Stimulated activated CD4-positive, alpha-beta T cell treated with anti-CD3 and anti-CD28 coated beads, Interleukin-1b, Interleukin-23, amount 100 ng/mL, for 48 hours (primary cell): ENCODE measurements at regions not wholly inside any gene's neighbourhood (a gene's known extent, or its start where the extent isn't known, plus 50 kb on each side); places are given as distances from the start of the nearest gene placed in this dataset.
"Not testable (repeated sequence)": the region's sequence is repeated elsewhere in the genome, so short reads cannot be mapped to it uniquely, and the experiment has no call there.

ENCODE experiments used
- DNase-seq: peaks from one replicate; pipeline ENCODE4 v3.0.0-alpha.2; 2020

- DNase-seq, result no peak
These were observed 283.3 kb upstream of the PRKCQ start for GRCh38 chr10:6863381-6863780.

DNA sequence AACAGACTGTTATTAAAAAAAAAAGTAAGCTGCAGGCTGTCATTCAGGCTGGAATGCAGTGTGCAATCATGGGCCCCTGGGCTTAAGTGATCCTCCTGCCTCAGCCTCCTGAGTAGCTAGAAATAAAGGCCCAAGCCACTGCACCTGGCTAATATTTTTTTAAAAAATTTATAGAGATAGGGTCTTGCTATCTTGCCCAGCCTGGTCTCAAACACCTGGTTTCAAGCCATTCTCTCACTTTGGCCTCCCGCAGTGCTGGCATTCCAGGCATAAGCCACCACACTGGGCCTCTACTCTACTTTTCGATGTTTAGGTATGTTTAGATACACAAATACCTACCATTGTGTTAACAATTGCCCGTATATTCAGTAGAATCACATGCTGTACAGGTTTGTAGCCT, 270.4 kb upstream of the PRKCQ start:
- DNase-seq, result no peak

GRCh38 chr10:6847561-6847960, 267.5 kb upstream of the PRKCQ start:
- no peak for DNase-seq

- no peak for DNase-seq
These were observed 264.0 kb upstream of the PRKCQ start for GRCh38 chr10:6843894-6844650.

DNA sequence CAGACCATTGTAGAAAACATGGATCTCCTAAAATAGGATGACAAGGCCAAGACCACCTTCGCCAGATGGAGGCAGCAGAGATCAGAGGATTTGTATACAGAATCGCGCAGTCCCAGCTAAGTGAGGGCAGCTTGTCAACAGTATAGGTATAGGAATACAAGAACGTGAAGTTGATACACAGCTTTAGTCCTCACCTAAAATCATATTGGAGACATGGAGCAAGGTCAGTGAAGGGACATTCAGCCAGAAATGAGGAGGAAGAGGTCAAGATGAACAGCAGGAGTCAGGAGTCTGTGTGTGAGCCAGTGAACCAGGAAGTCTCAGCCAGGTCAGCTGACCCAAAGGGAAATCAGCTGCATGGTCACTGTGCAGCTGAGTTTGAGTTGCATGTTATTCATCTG, 263.4 kb upstream of the PRKCQ start:
- no peak for DNase-seq

DNA sequence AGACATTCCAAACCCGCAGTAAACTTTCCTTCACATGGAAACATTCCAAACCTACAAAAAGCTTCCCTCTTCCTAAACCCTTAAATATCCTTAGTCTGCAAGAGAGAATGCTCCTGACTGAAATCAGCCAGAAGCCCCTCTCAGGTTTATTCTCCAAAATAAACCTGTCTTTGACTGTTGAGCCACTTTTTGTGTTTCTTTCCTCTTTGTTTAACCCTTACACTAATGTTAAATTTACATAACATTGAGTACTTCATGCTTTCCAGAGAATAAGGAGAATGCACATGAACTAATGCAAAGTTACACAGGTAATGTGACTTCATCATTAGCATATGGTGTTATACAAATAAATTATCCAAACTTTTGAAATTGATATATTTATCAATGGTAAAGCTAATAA, 262.6 kb upstream of the PRKCQ start:
- no peak for DNase-seq

DNA sequence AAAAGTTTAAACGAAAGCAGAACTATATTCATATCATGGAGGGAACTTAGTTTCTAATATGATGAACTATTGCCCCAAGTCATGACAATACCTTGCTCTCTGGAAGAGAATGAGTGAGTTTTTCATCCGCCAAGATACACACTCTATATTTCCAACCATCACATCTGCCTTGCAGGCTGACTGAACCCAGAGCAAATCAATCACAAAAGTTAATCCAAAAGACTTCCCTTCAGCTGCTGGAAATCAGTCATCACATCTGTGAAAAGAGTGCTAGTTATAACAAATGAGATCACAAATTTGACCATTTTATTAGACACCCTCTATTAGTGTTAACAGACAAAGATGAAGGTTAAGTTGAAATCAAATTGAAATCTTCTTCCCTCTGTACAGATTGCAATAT, 261.7 kb upstream of the PRKCQ start:
- no peak for DNase-seq

- DNase-seq, result no peak
These were observed 260.7 kb upstream of the PRKCQ start for GRCh38 chr10:6840766-6841165.

- no peak for DNase-seq
These were observed 260.2 kb upstream of the PRKCQ start for GRCh38 chr10:6840201-6840691.

GRCh38 chr10:6838118-6838517, 258.0 kb upstream of the PRKCQ start:
- no peak for DNase-seq

GRCh38 chr10:6833458-6834011, 253.5 kb upstream of the PRKCQ start:
- DNase-seq, result no peak

GRCh38 chr10:6830981-6831380, 250.9 kb upstream of the PRKCQ start:
- not testable (repeated sequence) for DNase-seq

DNA sequence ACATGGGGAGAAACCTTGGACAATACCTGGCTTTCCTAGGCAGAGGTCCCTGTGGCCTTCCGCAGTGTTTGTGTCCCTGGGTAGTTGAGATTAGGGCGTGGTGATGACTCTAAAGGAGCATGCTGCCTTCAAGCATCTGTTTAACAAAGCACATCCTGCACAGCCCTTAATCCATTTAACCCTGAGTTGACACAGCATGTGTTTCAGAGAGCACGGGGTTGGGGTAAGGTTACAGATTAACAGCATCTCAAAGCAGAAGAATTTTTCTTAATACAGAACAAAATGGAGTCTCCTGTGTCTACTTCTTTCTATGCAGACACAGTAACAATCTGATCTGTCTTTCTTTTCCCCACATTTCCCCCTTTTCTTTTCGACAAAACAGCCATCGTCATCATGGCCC, 244.7 kb upstream of the PRKCQ start:
- not testable (repeated sequence) for DNase-seq

- no peak for DNase-seq
These were observed 243.7 kb upstream of the PRKCQ start for GRCh38 chr10:6823770-6824169.

GRCh38 chr10:6819301-6819700, 239.2 kb upstream of the PRKCQ start:
- no peak for DNase-seq

GRCh38 chr10:6817770-6818169, 237.7 kb upstream of the PRKCQ start:
- no peak for DNase-seq

GRCh38 chr10:6815346-6815745, 235.3 kb upstream of the PRKCQ start:
- no peak for DNase-seq

- no peak for DNase-seq
These were observed 233.8 kb upstream of the PRKCQ start for GRCh38 chr10:6813856-6814255.

DNA sequence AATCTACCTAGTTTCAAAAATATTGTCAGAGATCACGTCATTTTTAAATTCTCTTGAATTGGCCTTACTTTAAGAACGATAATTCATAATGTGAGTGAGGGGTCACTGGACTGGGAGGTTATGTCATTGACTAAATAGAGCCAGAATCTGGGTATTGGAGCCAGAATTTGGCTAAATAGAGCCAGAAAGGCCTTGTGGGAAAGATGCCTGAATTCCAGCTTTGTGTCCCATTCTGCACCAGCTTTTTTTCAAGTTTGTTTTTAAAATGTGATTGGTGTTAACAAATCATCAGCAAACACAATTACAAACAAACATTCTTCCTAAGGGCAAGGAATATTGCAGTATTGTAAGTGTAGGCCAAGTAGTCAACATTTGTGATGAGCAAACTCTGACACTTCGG, 233.2 kb upstream of the PRKCQ start:
- no peak for DNase-seq

DNA sequence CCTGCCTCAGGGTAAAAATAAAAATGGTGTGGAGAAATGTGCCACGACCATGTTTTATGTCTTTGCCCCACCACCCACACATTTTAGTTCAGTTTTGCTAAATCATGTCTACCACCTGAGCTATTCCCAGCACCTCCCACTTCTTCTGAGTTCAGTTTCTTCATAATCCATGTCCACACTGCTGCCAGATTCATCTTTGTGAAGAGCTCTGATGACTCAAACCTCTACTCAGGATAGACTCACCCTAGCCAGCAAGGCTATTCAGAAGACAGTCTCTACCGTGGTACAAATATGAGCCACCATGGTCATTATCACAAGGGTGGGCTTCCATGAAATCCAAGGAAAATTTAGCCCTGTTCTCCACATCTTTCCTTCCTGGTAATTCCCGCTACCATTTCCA, 231.1 kb upstream of the PRKCQ start:
- no peak for DNase-seq

- no peak for DNase-seq
These were observed 223.3 kb upstream of the PRKCQ start for GRCh38 chr10:6803427-6803783.

GRCh38 chr10:6802759-6803426, 222.8 kb upstream of the PRKCQ start:
- DNase-seq, result no peak

GRCh38 chr10:6796231-6796630, 216.2 kb upstream of the PRKCQ start:
- no peak for DNase-seq

DNA sequence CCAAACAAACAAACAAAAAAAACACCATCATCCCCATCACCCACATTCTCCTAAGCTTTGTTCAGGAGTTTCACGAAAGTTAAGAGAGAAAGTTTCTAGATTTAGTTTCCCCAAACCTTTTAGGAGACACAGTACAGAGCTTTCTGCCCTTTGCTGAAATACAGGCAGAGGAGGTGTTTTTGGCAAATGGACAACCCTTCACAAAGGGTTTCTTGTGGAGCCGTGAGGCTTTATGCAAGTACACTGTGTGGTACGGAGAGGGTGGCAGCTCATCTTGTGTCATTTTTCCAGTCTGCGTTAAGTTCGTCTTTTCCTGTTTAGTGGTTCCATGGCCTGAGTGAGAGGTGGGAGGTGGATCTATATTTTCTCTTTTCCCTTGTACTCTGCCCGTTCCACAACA, 215.5 kb upstream of the PRKCQ start:
- DNase-seq, result no peak
